ENCODE measurements at regions not wholly inside any gene's neighbourhood (a gene's known extent, or its start where the extent isn't known, plus 50 kb on each side); places are given as distances from the start of the nearest gene placed in this dataset.
A peak's percentile ranks its signal among the peaks of the same experiment; 100 is the strongest.
"Not testable (repeated sequence)": the region's sequence is repeated elsewhere in the genome, so short reads cannot be mapped to it uniquely, and the experiment has no call there.

DNA sequence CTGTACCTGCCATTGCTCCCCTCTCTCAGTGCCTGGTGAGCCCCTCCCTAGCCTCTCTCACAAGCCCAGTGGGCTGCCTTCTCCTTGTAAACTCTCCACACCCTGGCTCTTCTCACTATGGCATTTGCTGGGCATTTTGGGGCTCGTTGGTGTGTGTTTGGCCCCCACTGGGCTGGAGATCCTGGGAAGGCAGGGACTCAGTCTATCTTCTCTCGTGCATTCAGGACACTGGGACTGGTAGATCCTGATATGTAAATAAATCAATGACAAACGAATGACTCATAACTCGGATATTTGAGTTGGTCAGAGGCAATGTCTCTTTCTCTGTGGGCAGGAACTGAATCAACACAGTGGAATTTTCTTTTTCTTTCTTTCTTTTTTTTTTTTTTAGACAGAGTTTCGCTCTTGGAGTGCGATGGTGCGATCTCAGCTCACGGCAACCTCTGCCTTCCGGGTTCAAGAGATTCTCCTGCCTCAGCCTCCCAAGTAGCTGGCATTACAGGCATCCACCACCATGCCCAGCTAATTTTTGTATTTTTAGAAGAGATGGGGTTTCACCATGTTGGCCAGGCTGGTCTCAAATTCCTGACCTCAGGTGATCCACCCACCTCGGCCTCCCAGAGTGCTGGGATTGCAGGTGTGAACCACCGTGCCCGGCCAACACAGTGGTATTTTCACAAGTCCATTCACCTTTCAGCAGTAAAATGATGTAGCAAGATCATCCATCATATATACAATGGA, 144.6 kb upstream of the SPRED2 start:
- Mint-ChIP-seq H3K4me3 (no peak overlapping the region), H3K27me3 (ENCODE audit: low read depth in 3 of 3) (peaks cover 2 to 4% (median 2%) of the 10 kb centered on the region in 3 donors), H3K36me3 (peaks cover 0 to 4% (median 0%) of the 10 kb centered on the region in 3 donors), H3K9me3 (no peaks in the 10 kb centered on the region), H3K4me1 (peaks cover 2 to 6% of the 10 kb centered on the region in 2 donors), H3K27ac (no peak overlapping the region)
- no peak for DNase-seq

DNA sequence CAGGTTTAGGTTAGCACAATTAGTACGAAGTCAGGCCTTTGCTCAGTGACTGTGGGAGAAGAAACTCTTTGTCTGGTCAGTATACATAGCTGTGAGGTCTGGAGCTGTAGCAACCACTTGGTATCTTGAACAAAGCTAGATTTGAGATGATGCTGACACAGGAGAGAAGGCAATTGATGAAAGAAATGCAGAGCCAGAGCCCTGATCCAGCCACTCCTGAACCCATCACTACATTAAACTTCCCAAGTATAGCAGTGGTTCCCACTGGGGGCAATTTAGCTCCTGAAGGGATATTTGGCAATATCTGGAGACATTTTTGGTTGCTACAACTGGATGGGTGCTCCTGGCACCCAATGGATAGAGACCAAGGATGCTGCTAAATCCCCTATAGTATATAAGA, 143.9 kb upstream of the SPRED2 start:
- DNase-seq, result no peak
- peaks cover 2 to 4% (median 2%) of the 10 kb centered on the region in 3 donors for H3K27me3 Mint-ChIP-seq (ENCODE audit: low read depth in 3 of 3)
- H3K4me3 Mint-ChIP-seq, result no peak overlapping the region
- H3K27ac Mint-ChIP-seq, result no peak overlapping the region
- peaks cover 0 to 4% (median 0%) of the 10 kb centered on the region in 3 donors for H3K36me3 Mint-ChIP-seq
- H3K9me3 Mint-ChIP-seq, result no peaks in the 10 kb centered on the region
- peaks cover 2 to 6% of the 10 kb centered on the region in 2 donors for H3K4me1 Mint-ChIP-seq

DNA sequence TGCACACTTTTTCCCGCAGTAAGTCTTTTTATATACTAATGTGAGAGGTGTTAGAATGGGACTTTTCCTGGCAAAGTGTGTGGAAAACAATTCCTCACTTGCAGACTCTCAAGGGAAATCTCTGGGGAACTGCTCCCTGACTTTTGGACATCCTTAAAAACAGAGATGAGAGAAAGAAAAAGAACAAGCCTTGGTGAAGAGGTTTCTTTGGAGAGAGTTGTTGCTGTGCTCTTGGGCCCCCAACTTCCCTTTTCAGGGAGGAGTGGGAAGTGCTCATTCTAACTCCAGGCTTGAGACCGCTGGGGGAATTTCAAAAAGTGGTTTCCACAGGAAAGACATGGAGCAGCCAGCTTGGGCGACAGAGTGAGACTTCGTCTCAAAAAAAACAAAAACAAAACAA, 142.6 kb upstream of the SPRED2 start:
- Mint-ChIP-seq H3K4me1 (peaks cover 2 to 6% of the 10 kb centered on the region in 2 donors), H3K27ac (no peak overlapping the region), H3K4me3 (no peak overlapping the region), H3K9me3 (no peaks in the 10 kb centered on the region), H3K36me3 (peaks cover 0 to 4% (median 0%) of the 10 kb centered on the region in 3 donors), H3K27me3 (ENCODE audit: low read depth in 3 of 3) (peaks cover 1 to 3% (median 2%) of the 10 kb centered on the region in 3 donors)
- DNase-seq, result no peak

DNA sequence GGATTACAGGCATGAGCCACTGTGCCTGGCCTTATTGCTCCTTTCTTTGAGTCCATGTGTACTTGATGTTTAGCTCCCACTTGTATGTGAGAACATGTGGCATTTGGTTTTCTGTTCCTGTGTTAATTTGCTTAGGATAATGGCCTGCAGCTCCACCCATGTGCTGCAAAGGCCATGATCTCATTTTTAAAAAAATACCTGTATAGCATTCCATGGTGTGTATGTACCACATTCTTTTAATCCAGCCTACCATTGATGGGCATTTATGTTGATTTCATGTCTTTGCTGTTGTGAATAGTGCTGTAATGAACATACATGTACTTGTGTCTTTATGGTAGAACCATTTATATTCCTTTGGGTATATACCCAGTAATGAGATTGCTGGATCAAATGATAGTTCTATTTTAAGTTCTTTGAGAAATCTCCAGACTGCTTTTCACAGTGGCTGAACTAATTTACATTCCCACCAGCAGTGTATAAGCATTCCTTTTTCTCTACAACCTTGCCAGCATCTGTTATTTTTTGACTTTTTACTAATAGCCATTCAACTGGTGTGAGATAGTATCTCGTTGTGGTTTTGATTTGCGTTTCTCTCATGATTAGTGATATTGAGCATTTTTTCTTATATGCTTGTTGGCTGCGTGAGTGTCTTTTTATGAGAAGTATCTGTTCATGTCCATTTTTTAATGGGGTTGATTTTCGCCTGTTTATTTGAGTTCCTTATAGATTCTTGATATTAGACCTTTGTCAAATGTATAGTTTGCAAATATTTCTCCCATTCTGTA, 136.4 kb upstream of the SPRED2 start:
- not testable (repeated sequence) for H3K27me3 Mint-ChIP-seq (ENCODE audit: low read depth in 3 of 3); H3K27ac Mint-ChIP-seq; H3K9me3 Mint-ChIP-seq; DNase-seq; H3K4me3 Mint-ChIP-seq; H3K36me3 Mint-ChIP-seq
- peaks cover 12 to 17% of the 10 kb centered on the region in 2 donors for H3K4me1 Mint-ChIP-seq

DNA sequence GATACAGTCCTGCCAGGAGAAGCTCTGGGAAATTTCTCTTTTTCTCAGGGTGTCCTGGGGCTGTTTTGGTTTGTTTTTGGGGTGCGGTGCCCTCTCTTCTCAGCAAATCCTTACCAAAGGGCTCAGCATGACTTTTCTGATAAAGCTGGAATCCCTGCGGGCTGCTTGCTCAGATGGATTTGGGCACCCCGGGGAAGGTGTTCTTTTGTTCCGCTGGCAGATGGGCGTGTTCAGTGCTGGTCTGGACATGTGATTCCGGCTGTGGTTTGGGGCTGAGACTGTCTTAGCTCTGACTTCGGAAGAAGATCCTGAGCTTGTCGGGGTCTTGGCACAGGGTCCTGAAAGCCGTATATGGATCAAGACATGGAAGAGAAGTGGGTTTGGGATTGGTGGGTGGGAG, 134.2 kb upstream of the SPRED2 start:
- H3K4me3 Mint-ChIP-seq, result peak overlapping the region in 4 of 5 donors; percentile 13 to 68 (median 38)
- H3K27me3 Mint-ChIP-seq (ENCODE audit: low read depth in 3 of 3), result peaks cover 2 to 3% (median 3%) of the 10 kb centered on the region in 3 donors
- H3K4me1 Mint-ChIP-seq, result peaks cover 10% of the 10 kb centered on the region in 2 donors
- H3K36me3 Mint-ChIP-seq, result no peaks in the 10 kb centered on the region
- no peak overlapping the region for H3K27ac Mint-ChIP-seq
- H3K9me3 Mint-ChIP-seq, result no peaks in the 10 kb centered on the region
- DNase-seq, result no peak

DNA sequence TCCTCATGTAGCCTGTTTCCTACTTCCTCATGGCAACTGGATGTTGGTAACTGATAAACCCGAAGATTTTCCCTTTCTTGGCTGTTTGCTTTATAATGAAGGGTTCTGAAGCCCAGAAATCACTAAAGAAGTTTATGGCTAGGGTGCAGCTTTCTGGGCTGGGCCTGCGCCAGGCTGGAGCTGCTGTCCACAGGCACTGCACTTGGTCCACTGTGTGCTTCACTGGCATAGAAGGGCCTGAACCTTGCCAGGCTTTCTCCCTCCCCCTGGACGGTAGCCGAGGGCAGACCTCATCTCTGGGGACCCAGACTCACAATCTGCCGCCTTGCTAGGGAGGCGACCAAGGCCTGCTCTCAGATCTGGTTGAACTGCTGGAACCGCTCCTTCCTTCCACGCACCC, 133.3 kb upstream of the SPRED2 start:
- peaks cover 10% of the 10 kb centered on the region in 2 donors for H3K4me1 Mint-ChIP-seq
- H3K27me3 Mint-ChIP-seq (ENCODE audit: low read depth in 3 of 3), result peaks cover 2 to 3% (median 3%) of the 10 kb centered on the region in 3 donors
- no peaks in the 10 kb centered on the region for H3K9me3 Mint-ChIP-seq
- H3K4me3 Mint-ChIP-seq, result no peak overlapping the region
- no peak overlapping the region for H3K27ac Mint-ChIP-seq
- H3K36me3 Mint-ChIP-seq, result no peaks in the 10 kb centered on the region
- DNase-seq, result no peak

DNA sequence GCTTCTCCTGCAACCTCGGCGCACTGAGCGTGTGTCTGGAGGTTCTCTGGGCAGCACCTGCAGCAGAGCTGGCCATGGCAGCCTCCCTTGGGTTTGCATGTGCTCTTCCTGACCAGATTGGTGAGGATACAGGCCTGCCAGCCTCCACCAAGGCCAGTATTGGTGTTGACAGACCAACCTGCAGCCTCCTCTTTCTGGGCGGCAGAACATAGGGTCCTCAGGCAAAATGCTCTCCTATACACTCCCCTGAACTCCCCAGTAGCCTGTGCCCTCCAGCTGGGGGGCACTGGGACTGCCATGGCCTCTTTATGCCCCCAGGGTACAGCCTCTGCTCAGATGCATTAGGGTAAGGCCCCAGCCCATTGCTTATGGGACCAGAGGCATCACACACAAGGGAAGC, 131.9 kb upstream of the SPRED2 start:
- no peak overlapping the region for H3K4me3 Mint-ChIP-seq
- H3K36me3 Mint-ChIP-seq, result no peaks in the 10 kb centered on the region
- peaks cover 1 to 3% (median 2%) of the 10 kb centered on the region in 3 donors for H3K27me3 Mint-ChIP-seq (ENCODE audit: low read depth in 3 of 3)
- H3K4me1 Mint-ChIP-seq, result peaks cover 10% of the 10 kb centered on the region in 2 donors
- no peak overlapping the region for H3K27ac Mint-ChIP-seq
- no peaks in the 10 kb centered on the region for H3K9me3 Mint-ChIP-seq
- no peak for DNase-seq

DNA sequence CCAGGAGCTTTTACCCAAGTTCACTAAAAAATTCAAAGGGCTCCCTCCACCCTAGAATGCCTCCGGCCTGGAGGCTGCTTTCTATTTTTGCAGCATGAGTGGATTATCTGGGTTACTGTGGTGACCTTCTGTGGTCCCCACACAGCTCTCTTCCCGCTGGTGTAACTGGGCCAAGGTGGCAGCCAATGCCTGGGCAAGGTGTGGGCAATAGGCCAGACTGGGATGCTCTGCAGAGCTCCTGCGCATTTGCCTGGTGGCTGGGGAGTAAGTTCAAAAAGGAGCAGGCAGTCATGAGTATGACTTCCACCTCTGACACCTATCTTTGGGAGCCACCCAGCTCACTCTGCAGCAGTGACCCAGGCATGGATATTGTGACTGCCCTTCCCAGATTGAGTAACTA, 130.5 kb upstream of the SPRED2 start:
- no peak overlapping the region for H3K4me3 Mint-ChIP-seq
- DNase-seq, result no peak
- no peaks in the 10 kb centered on the region for H3K36me3 Mint-ChIP-seq
- H3K27ac Mint-ChIP-seq, result no peak overlapping the region
- no peaks in the 10 kb centered on the region for H3K9me3 Mint-ChIP-seq
- peaks cover 10% of the 10 kb centered on the region in 2 donors for H3K4me1 Mint-ChIP-seq
- peaks cover 2 to 4% (median 3%) of the 10 kb centered on the region in 3 donors for H3K27me3 Mint-ChIP-seq (ENCODE audit: low read depth in 3 of 3)

DNA sequence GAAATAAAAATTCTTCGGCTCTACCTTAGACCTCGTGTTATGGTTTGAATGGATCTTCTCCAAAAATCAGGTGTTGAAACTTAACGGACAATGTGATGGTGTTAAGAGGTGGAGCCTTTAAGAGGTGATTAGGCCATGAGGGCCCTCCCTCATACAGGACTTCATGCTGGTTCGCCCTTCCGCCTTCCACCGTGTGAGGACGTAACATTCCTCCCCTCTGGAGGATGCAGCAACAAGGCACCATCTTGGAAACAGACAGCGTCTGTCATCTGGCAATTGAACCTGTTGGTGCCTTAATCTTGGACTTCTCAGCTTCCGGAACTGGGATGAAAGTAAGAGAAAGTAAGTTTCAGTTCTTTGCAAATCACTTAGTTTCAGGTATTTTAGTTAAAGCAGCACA, 126.3 kb upstream of the SPRED2 start:
- no peaks in the 10 kb centered on the region for H3K9me3 Mint-ChIP-seq
- no peak overlapping the region for H3K27ac Mint-ChIP-seq
- no peaks in the 10 kb centered on the region for H3K36me3 Mint-ChIP-seq
- H3K4me3 Mint-ChIP-seq, result no peak overlapping the region
- H3K4me1 Mint-ChIP-seq, result peaks cover 0 to 7% of the 10 kb centered on the region in 2 donors
- DNase-seq, result no peak
- peaks cover 0 to 6% (median 4%) of the 10 kb centered on the region in 3 donors for H3K27me3 Mint-ChIP-seq (ENCODE audit: low read depth in 3 of 3)

DNA sequence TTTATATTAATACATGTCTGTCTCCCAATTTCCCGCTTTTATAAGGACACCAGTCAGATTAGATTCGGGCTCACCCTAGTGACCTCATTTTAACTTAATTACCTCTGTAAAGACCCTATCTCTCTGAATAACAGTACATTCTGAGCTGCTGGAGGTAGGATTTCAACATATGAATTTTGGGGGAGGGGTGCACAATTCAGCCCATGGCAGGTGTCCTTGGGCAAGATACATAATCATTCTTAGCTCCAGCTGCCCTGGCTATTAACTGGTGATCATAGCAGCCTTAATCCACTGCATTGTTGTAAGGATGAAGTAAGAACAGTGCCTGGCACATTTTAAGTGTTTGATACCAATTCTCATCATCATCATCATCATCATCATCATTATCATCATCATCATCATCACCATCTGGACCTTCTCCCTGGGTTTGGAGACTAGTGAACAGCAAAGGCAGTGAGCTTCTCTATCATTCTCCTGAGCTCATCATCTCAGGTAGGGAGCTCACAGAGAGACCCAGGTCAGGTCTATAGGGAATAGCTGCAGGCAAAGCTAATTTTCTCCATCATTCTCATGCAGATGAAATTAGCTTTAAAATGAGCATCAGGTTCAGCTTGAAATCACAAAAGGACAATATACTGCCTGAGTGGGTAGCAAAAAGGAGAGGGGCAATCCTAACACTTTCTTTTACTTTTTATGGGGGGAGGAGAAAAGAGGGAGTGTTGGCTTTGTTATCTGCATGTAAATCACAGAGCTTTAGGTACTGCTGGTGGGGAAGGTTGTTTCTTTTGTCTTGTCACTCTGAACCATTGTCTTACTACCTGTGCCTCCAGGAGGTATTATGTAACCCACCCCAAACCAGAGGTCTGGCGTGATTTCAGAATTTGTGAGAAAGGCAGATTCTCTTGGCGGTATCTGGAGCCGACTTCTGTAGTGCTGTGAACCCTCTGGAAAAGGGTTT, 125.5 kb upstream of the SPRED2 start:
- no peak overlapping the region for H3K27ac Mint-ChIP-seq
- DNase-seq, result no peak
- no peaks in the 10 kb centered on the region for H3K9me3 Mint-ChIP-seq
- no peak overlapping the region for H3K4me3 Mint-ChIP-seq
- H3K27me3 Mint-ChIP-seq (ENCODE audit: low read depth in 3 of 3), result peaks cover 0 to 8% (median 6%) of the 10 kb centered on the region in 3 donors
- peaks cover 2 to 12% of the 10 kb centered on the region in 2 donors for H3K4me1 Mint-ChIP-seq
- no peaks in the 10 kb centered on the region for H3K36me3 Mint-ChIP-seq

DNA sequence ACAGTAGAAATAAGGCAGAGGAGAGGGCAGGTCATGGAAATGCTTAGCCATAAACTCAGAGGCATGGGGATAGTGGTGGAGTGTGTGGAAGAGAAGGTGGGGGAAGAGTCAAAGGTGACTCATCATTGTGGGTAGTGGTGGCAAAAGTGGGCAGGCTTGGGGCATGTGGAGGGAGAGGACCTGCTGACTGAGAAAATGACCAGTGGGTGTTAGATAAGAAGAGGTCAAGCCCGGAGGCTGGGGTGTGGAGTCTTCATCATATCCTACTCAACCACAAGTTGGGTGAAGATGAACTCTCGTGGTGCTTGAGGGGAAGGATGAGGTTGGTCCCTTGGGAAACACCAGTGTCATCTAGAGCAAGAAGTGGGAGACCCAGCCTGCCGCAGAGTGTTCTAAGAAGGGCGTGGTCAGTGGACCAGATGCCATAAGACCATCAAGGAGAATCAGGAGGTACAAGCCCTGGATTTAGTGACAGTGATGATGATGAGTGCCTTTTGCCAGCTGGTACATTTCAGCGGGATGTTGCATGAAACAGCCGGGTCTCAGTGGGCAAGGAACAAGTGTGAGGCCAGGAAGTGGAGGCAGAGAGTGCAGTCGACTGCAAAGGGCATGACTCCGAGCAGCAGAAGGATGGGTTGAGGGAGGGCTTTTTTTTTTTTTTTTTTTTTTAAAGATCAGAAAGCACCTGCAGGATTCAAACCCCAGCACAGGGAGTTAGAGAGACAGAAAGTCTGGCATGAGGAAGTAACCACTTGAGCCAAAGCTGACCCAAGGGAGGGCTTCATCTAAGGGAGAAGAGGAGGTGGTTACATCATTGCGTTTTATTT, 122.6 kb upstream of the SPRED2 start:
- Mint-ChIP-seq H3K36me3 (no peaks in the 10 kb centered on the region), H3K4me3 (no peak overlapping the region), H3K27me3 (ENCODE audit: low read depth in 3 of 3) (peaks cover 2 to 8% (median 6%) of the 10 kb centered on the region in 3 donors), H3K4me1 (peaks cover 2 to 12% of the 10 kb centered on the region in 2 donors), H3K9me3 (no peaks in the 10 kb centered on the region), H3K27ac (peak overlapping the region in 1 of 6 donors; percentile 33)
- DNase-seq, result peak in 2 of 3 donors; percentile 5 to 7

DNA sequence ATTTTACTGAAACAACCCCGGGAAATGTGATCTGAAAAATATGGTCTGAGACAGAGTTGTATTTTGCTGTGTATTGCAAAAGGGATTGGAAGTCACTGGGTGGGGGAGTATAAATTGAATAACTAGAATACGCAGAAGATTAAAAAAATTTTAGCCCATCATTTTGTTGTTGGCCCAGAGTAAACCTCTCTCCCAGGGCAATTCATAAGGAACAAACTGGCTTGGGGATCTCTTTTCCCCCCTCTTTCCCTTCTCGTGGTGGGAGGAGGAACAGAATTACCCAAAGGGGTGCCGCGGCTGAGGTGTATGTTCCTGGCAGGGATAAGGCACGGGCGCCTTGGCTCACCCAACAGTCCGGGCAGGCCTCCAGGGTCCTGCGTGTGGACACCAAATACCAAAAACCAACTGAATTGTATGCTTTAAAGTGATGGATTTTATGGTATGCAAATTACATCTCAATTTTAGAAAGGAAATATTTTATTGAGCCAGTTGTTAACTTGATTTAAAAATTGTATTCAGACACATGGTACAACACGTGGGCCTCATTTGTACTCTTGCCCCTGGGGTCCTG, 121.2 kb upstream of the SPRED2 start:
- Mint-ChIP-seq H3K27me3 (ENCODE audit: low read depth in 3 of 3) (peaks cover 2 to 8% (median 7%) of the 10 kb centered on the region in 3 donors), H3K4me1 (peaks cover 2 to 12% of the 10 kb centered on the region in 2 donors), H3K36me3 (no peaks in the 10 kb centered on the region), H3K9me3 (no peaks in the 10 kb centered on the region), H3K27ac (no peak overlapping the region), H3K4me3 (no peak overlapping the region)
- no peak for DNase-seq
